ENCODE measurements at regions not wholly inside any gene's neighbourhood (a gene's known extent, or its start where the extent isn't known, plus 50 kb on each side); places are given as distances from the start of the nearest gene placed in this dataset.
"Not testable (repeated sequence)": the region's sequence is repeated elsewhere in the genome, so short reads cannot be mapped to it uniquely, and the experiment has no call there.

- no peaks in the 10 kb centered on the region for H3K4me1 ChIP-seq
- 20 to 36% (median 26%) methylated on average over 1 of the region's 1 CpG for WGBS, 4 donors
- no peak overlapping the region for H3K27ac ChIP-seq
- DNase-seq (no peak), ATAC-seq (no peak)
- H3K4me3 ChIP-seq = no peak overlapping the region
- peaks cover 0 to 6% (median 0%) of the 10 kb centered on the region in 9 donors for H3K27me3 ChIP-seq
- no peaks in the 10 kb centered on the region for H3K36me3 ChIP-seq
- TF ChIP-seq CTCF (IDR thresholded peaks at IDR 0.05) (no peak), POLR2A (IDR thresholded peaks at IDR 0.05) (no peak)
- H3K9me3 ChIP-seq = peaks cover 0 to 3% (median 0%) of the 10 kb centered on the region in 12 donors
- intact Hi-C loops (cut with DNase I) = no loop called here
These were observed 615.0 kb downstream of the FAM133A start for GRCh38 chrX:94288972-94289371.

- TF ChIP-seq CTCF (IDR thresholded peaks at IDR 0.05) = no peak
- TF ChIP-seq POLR2A (IDR thresholded peaks at IDR 0.05) = no peak
- intact Hi-C loops (cut with DNase I) = no loop called here
- peaks cover 0 to 23% (median 0%) of the 10 kb centered on the region in 12 donors for H3K9me3 ChIP-seq
- H3K27ac ChIP-seq = no peak overlapping the region
- ATAC-seq (no peak), DNase-seq (no peak)
- no peaks in the 10 kb centered on the region for H3K36me3 ChIP-seq
- WGBS, 4 donors = 64 to 85% (median 74%) methylated on average over 2 of the region's 2 CpGs
- H3K27me3 ChIP-seq = no peaks in the 10 kb centered on the region
- H3K4me1 ChIP-seq = no peaks in the 10 kb centered on the region
- H3K4me3 ChIP-seq = no peak overlapping the region
These were observed 628.4 kb downstream of the FAM133A start for GRCh38 chrX:94302446-94302845.

GRCh38 chrX:94329182-94329581 is 655.2 kb downstream of the FAM133A start:
- ATAC-seq = no peak
- no peaks in the 10 kb centered on the region for H3K9me3 ChIP-seq

GRCh38 chrX:94341730-94342129 is 667.7 kb downstream of the FAM133A start:
- H3K27me3 ChIP-seq; H3K9me3 ChIP-seq; intact Hi-C loops (cut with DNase I); ATAC-seq; H3K4me1 ChIP-seq; H3K27ac ChIP-seq; H3K36me3 ChIP-seq; H3K4me3 ChIP-seq; DNase-seq: not testable (repeated sequence)
- 79 to 89% (median 87%) methylated on average over 7 of the region's 7 CpGs for WGBS, 4 donors

More at GRCh38 chrX:94329182-94329581, 655.2 kb downstream of the FAM133A start:
- Histone ChIP-seq H3K27ac (no peak overlapping the region), H3K27me3 (no peaks in the 10 kb centered on the region), H3K4me1 (no peaks in the 10 kb centered on the region), H3K36me3 (no peaks in the 10 kb centered on the region), H3K4me3 (no peak overlapping the region)
- intact Hi-C loops (cut with DNase I) = no loop called here
- DNase-seq = no peak
- no peak for TF ChIP-seq CTCF (IDR thresholded peaks at IDR 0.05)
- no peak for TF ChIP-seq POLR2A (IDR thresholded peaks at IDR 0.05)
- 65 to 67% (median 65%) methylated on average over 1 of the region's 1 CpG for WGBS, 4 donors

- H3K27me3 ChIP-seq = no peaks in the 10 kb centered on the region
- H3K9me3 ChIP-seq = no peaks in the 10 kb centered on the region
- H3K27ac ChIP-seq = no peak overlapping the region
- H3K4me3 ChIP-seq = no peak overlapping the region
- no peak for ATAC-seq
- H3K36me3 ChIP-seq = no peaks in the 10 kb centered on the region
- DNase-seq = no peak
- no peak for TF ChIP-seq POLR2A (IDR thresholded peaks at IDR 0.05)
- no peak for TF ChIP-seq CTCF (IDR thresholded peaks at IDR 0.05)
- no peaks in the 10 kb centered on the region for H3K4me1 ChIP-seq
- intact Hi-C loops (cut with DNase I) = no loop called here
- 73 to 75% (median 73%) methylated on average over 10 of the region's 10 CpGs for WGBS, 4 donors
These were observed 687.2 kb downstream of the FAM133A start for GRCh38 chrX:94361241-94361640.
